Spleen (tissue), 7 donors: ENCODE measurements at regions not wholly inside any gene's neighbourhood (a gene's known extent, or its start where the extent isn't known, plus 50 kb on each side); places are given as distances from the start of the nearest gene placed in this dataset.

Experiments used
- POLR2A ChIP-seq, 3 donors: fragments of 450-650 bp; IDR thresholded peaks; one replicate each; pipeline ENCODE4 v1.5.1; 2017; ENCODE audit warnings: antibody characterized with exemption in 3 of 3, mild to moderate bottlenecking in 1 of 3
- POLR2AphosphoS5 ChIP-seq, 3 donors: sonication (generic); formaldehyde crosslinking; IDR thresholded peaks; one replicate each; pipeline ENCODE4 v1.5.1; 2017; ENCODE audit warnings: antibody characterized with exemption in 3 of 3
- TF ChIP-seq, protein P1 (sequence below), 11 experiments: fragments of 200-600 bp in 7 of 11; fragments of 450-650 bp in 4 of 11; sonication (generic) in 4 of 11; IDR thresholded peaks in 8 of 11; conservative IDR thresholded peaks in 3 of 11; 1 replicate in 7 of 11; 2 replicates in 4 of 11; pipeline versions ENCODE4 v1.4.0 to v1.8.0; 2016 to 2021; ENCODE audit warnings: antibody characterized with exemption in 11 of 11, inconsistent platforms in 4 of 11, mild to moderate bottlenecking in 1 of 11
- donor health status: DM: no; HTN: no; CAD: no; lungs with moderate emphysema.
- donor health status: DM: no; HTN: no; CAD: no.
- donor health status: DM: no; HTN: no; CAD: no.

DNA sequence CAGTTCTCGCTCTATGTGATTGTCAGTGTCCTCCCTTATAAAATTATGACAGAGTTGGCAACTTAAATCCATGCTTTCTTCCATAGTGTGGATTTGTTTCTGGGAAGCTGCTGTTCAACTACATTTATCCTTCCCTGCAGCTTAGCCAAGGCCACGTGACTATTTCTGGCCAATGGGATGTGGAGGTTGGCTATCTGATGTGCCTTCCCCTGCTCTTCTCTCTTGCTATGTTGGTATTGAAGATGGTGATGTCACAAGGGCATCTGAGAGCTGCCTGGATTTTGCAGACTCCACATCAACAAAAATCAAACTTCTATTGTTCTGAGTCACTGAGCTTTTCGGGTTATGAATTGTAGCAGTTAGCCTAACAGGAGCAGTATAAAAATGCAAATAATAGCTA is 164.9 kb upstream of the RHOBTB1 start:
- TF ChIP-seq, protein P1, sequence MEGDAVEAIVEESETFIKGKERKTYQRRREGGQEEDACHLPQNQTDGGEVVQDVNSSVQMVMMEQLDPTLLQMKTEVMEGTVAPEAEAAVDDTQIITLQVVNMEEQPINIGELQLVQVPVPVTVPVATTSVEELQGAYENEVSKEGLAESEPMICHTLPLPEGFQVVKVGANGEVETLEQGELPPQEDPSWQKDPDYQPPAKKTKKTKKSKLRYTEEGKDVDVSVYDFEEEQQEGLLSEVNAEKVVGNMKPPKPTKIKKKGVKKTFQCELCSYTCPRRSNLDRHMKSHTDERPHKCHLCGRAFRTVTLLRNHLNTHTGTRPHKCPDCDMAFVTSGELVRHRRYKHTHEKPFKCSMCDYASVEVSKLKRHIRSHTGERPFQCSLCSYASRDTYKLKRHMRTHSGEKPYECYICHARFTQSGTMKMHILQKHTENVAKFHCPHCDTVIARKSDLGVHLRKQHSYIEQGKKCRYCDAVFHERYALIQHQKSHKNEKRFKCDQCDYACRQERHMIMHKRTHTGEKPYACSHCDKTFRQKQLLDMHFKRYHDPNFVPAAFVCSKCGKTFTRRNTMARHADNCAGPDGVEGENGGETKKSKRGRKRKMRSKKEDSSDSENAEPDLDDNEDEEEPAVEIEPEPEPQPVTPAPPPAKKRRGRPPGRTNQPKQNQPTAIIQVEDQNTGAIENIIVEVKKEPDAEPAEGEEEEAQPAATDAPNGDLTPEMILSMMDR (IDR thresholded peaks at IDR 0.05 in 8 of 11, conservative IDR thresholded peaks at IDR 0.05 in 3 of 11) = no peak
- TF ChIP-seq POLR2A (IDR thresholded peaks at IDR 0.05) (no peak), POLR2AphosphoS5 (IDR thresholded peaks at IDR 0.05) (no peak)
